ENCODE measurements at regions not wholly inside any gene's neighbourhood (a gene's known extent, or its start where the extent isn't known, plus 50 kb on each side); places are given as distances from the start of the nearest gene placed in this dataset.
A peak's percentile ranks its signal among the peaks of the same experiment; 100 is the strongest.
"Not testable (repeated sequence)": the region's sequence is repeated elsewhere in the genome, so short reads cannot be mapped to it uniquely, and the experiment has no call there.

GRCh38 chr10:6840201-6840691, 260.2 kb upstream of the PRKCQ start:
- H3K4me3 ChIP-seq (ENCODE audit: low read length) = no peak overlapping the region
- no peak for TF ChIP-seq CTCF (IDR thresholded peaks at IDR 0.05; ENCODE audit: insufficient read depth, low read depth, low read length, missing control alignments)
- DNase-seq (ENCODE audit: low read depth) = no peak

GRCh38 chr10:6838118-6838517, 258.0 kb upstream of the PRKCQ start:
- peak; percentile 36 for TF ChIP-seq CTCF (IDR thresholded peaks at IDR 0.05; ENCODE audit: insufficient read depth, low read depth, low read length, missing control alignments)
- peak; percentile 16 for DNase-seq (ENCODE audit: low read depth)
- H3K4me3 ChIP-seq (ENCODE audit: low read length) = no peak overlapping the region

DNA sequence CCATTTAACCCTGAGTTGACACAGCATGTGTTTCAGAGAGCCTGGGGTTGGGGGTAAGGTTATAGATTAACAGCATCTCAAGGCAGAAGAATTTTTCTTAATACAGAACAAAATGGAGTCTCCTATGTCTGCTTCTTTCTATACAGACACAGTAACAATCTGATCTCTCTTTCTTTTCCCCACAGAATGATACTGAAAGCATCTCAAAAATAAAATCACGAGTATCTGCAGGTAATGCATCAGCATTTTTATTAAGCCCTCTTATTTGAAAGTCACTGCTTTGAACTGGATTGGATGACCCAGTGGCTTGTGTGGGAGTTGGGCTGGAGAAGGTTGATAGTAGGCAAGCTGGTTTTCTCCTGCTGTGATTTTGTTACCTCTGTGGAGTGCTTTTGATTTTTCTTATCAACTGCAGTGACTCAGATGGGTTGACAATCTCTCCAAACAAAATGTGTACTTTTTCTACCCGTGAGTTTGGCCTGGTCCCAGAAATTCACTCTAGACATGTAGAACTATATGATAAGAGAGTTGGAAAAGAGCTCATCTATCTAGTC, 253.5 kb upstream of the PRKCQ start:
- H3K4me3 ChIP-seq (ENCODE audit: low read length) = no peak overlapping the region
- TF ChIP-seq CTCF (IDR thresholded peaks at IDR 0.05; ENCODE audit: insufficient read depth, low read depth, low read length, missing control alignments) = no peak
- no peak for DNase-seq (ENCODE audit: low read depth)

GRCh38 chr10:6830981-6831380, 250.9 kb upstream of the PRKCQ start:
- H3K4me3 ChIP-seq (ENCODE audit: low read length) = not testable (repeated sequence)
- peak; percentile 21 for DNase-seq (ENCODE audit: low read depth)

- not testable (repeated sequence) for H3K4me3 ChIP-seq (ENCODE audit: low read length); DNase-seq (ENCODE audit: low read depth)
Observed at GRCh38 chr10:6824793-6825192, 244.7 kb upstream of the PRKCQ start.

- peak; percentile 23 for DNase-seq (ENCODE audit: low read depth)
- H3K4me3 ChIP-seq (ENCODE audit: low read length) = no peak overlapping the region
- no peak for TF ChIP-seq CTCF (IDR thresholded peaks at IDR 0.05; ENCODE audit: insufficient read depth, low read depth, low read length, missing control alignments)
Observed at GRCh38 chr10:6823770-6824169, 243.7 kb upstream of the PRKCQ start.

DNA sequence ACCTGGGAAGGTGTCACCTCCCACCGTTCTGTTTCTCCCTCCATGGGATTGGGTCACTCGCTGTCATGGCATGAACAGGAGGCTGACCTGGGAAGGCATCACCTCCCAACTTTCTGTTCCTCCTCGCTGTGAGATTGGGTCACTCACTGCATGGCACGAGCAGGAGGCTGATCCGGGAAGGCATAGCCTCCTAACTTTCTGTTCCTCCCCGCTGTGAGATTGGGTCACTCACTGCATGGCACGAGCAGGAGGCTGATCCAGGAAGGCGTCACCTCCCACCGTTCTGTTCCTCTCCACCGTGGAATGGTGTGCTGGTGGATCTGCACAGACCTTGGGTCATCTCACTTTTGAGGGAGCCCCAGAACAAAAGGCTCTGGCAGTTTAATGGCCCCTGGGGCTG, 239.2 kb upstream of the PRKCQ start:
- no peak for DNase-seq (ENCODE audit: low read depth)
- TF ChIP-seq CTCF (IDR thresholded peaks at IDR 0.05; ENCODE audit: insufficient read depth, low read depth, low read length, missing control alignments) = no peak
- no peak overlapping the region for H3K4me3 ChIP-seq (ENCODE audit: low read length)

- TF ChIP-seq CTCF (IDR thresholded peaks at IDR 0.05; ENCODE audit: insufficient read depth, low read depth, low read length, missing control alignments) = no peak
- no peak for DNase-seq (ENCODE audit: low read depth)
- no peak overlapping the region for H3K4me3 ChIP-seq (ENCODE audit: low read length)
Observed at GRCh38 chr10:6817770-6818169, 237.7 kb upstream of the PRKCQ start.

Measured in epithelial cell of esophagus (primary cell).